ENCODE measurements at regions not wholly inside any gene's neighbourhood (a gene's known extent, or its start where the extent isn't known, plus 50 kb on each side); places are given as distances from the start of the nearest gene placed in this dataset.
"Not testable (repeated sequence)": the region's sequence is repeated elsewhere in the genome, so short reads cannot be mapped to it uniquely, and the experiment has no call there.

DNA sequence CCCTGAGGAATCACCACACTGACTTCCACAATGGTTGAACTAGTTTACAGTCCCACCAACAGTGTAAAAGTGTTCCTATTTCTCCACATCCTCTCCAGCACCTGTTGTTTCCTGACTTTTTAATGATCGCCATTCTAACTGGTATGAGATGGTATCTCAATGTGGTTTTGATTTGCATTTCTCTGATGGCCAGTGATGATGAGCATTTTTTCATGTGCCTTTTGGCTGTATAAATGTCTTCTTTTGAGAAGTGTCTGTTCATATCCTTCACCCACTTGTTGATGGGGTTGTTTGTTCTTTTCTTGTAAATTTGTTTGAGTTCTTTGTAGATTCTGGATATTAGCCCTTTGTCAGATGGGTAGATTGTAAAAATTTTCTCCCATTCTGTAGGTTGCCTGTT lies 106.9 kb upstream of the TMEM164 start:
- H3K4me3 ChIP-seq (ENCODE audit: low read length); H3K27ac ChIP-seq (ENCODE audit: low read depth, low read length); H3K36me3 Mint-ChIP-seq; H3K4me1 Mint-ChIP-seq; H3K27me3 ChIP-seq (ENCODE audit: insufficient read depth, low read length, poor library complexity, severe bottlenecking); H3K4me1 ChIP-seq (ENCODE audit: insufficient read depth, low read length); H3K9me3 Mint-ChIP-seq; H3K4me3 Mint-ChIP-seq; H3K27ac Mint-ChIP-seq; H3K9me3 ChIP-seq (ENCODE audit: low read length); CTCF ChIA-PET; POLR2A ChIA-PET; H3K36me3 ChIP-seq (ENCODE audit: insufficient read depth, low read length); DNase-seq: not testable (repeated sequence)
- H3K27me3 Mint-ChIP-seq = peaks cover 3 to 17% of the 10 kb centered on the region in 2 donors

- no peak overlapping the region for H3K27ac ChIP-seq (ENCODE audit: low read depth, low read length)
- no peaks in the 10 kb centered on the region for H3K36me3 ChIP-seq (ENCODE audit: insufficient read depth, low read length)
- Mint-ChIP-seq H3K36me3 (peaks cover 0 to 4% (median 0%) of the 10 kb centered on the region in 3 donors), H3K4me1 (no peaks in the 10 kb centered on the region), H3K27ac (no peak overlapping the region), H3K27me3 (peaks cover 29 to 36% of the 10 kb centered on the region in 2 donors), H3K9me3 (peaks cover 0 to 4% (median 0%) of the 10 kb centered on the region in 5 donors), H3K4me3 (no peak overlapping the region)
- ChIA-PET CTCF (no interaction called here), POLR2A (no interaction called here)
- H3K9me3 ChIP-seq (ENCODE audit: low read length) = no peaks in the 10 kb centered on the region
- no peak for DNase-seq
- no peaks in the 10 kb centered on the region for H3K4me1 ChIP-seq (ENCODE audit: insufficient read depth, low read length)
- no peak overlapping the region for H3K4me3 ChIP-seq (ENCODE audit: low read length)
- H3K27me3 ChIP-seq (ENCODE audit: insufficient read depth, low read length, poor library complexity, severe bottlenecking) = no peaks in the 10 kb centered on the region
These were observed 100.2 kb upstream of the TMEM164 start for GRCh38 chrX:109902665-109903064.

- Mint-ChIP-seq H3K27me3 (peaks cover 11 to 14% of the 10 kb centered on the region in 2 donors), H3K27ac (no peak overlapping the region), H3K36me3 (no peaks in the 10 kb centered on the region), H3K4me1 (peaks cover 0 to 2% (median 0%) of the 10 kb centered on the region in 3 donors), H3K9me3 (no peaks in the 10 kb centered on the region), H3K4me3 (no peak overlapping the region)
- Histone ChIP-seq H3K36me3 (ENCODE audit: insufficient read depth, low read length) (no peaks in the 10 kb centered on the region), H3K27ac (ENCODE audit: low read depth, low read length) (no peak overlapping the region), H3K4me3 (ENCODE audit: low read length) (no peak overlapping the region), H3K9me3 (ENCODE audit: low read length) (no peaks in the 10 kb centered on the region), H3K27me3 (ENCODE audit: insufficient read depth, low read length, poor library complexity, severe bottlenecking) (no peaks in the 10 kb centered on the region), H3K4me1 (ENCODE audit: insufficient read depth, low read length) (no peaks in the 10 kb centered on the region)
- ChIA-PET CTCF (no interaction called here), POLR2A (no interaction called here)
- no peak for DNase-seq
These were observed 91.9 kb upstream of the TMEM164 start for GRCh38 chrX:109911046-109911445.

DNA sequence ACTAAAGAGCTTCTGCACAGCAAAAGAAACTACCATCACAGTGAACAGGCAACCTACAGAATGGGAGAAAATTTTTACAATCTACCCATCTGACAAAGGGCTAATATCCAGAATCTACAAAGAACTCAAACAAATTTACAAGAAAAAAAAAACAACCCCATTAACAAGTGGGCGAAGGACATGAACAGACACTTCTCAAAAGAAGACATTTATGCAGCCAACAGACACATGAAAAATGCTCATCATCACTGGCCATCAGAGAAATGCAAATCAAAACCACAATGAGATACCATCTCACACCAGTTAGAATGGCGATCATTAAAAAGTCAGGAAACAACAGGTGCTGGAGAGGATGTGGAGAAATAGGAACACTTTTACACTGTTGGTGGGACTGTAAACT lies 89.9 kb upstream of the TMEM164 start:
- H3K4me1 Mint-ChIP-seq; H3K27ac ChIP-seq (ENCODE audit: low read depth, low read length); POLR2A ChIA-PET; H3K27me3 Mint-ChIP-seq; CTCF ChIA-PET; H3K36me3 ChIP-seq (ENCODE audit: insufficient read depth, low read length); H3K4me3 Mint-ChIP-seq; H3K27me3 ChIP-seq (ENCODE audit: insufficient read depth, low read length, poor library complexity, severe bottlenecking); H3K27ac Mint-ChIP-seq; H3K36me3 Mint-ChIP-seq; H3K4me1 ChIP-seq (ENCODE audit: insufficient read depth, low read length); H3K9me3 Mint-ChIP-seq; H3K9me3 ChIP-seq (ENCODE audit: low read length); DNase-seq; H3K4me3 ChIP-seq (ENCODE audit: low read length): not testable (repeated sequence)

- Histone ChIP-seq H3K36me3 (ENCODE audit: insufficient read depth, low read length) (no peaks in the 10 kb centered on the region), H3K27ac (ENCODE audit: low read depth, low read length) (no peak overlapping the region), H3K4me1 (ENCODE audit: insufficient read depth, low read length) (no peaks in the 10 kb centered on the region), H3K4me3 (ENCODE audit: low read length) (no peak overlapping the region), H3K27me3 (ENCODE audit: insufficient read depth, low read length, poor library complexity, severe bottlenecking) (no peaks in the 10 kb centered on the region), H3K9me3 (ENCODE audit: low read length) (no peaks in the 10 kb centered on the region)
- H3K4me3 Mint-ChIP-seq = no peak overlapping the region
- H3K27ac Mint-ChIP-seq = peak overlapping the region in 1 of 8 donors; percentile 66
- ChIA-PET CTCF (no interaction called here), POLR2A (no interaction called here)
- H3K36me3 Mint-ChIP-seq = no peaks in the 10 kb centered on the region
- no peaks in the 10 kb centered on the region for H3K9me3 Mint-ChIP-seq
- H3K4me1 Mint-ChIP-seq = peaks cover 0 to 2% (median 0%) of the 10 kb centered on the region in 3 donors
- DNase-seq = no peak
- H3K27me3 Mint-ChIP-seq = peaks cover 2 to 9% of the 10 kb centered on the region in 2 donors
These were observed 88.6 kb upstream of the TMEM164 start for GRCh38 chrX:109914114-109914849.

DNA sequence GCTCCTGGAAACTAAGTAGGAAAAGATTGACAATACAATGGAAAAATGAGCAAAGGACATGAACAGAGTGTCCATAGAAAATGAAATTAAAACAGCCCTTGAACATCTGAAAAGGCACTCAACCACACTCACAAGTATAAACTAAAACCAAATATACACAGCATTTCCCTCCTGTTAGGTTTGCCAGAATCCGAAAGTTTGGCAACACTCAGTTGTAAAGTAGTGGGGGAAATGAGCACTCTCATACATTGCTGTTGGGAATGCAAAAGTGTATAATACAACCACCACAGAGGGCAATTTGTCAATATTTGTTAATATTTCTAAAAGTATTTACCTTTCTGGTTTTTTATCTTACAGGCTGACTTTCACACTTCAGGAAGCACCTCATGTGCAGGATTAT lies 84.2 kb upstream of the TMEM164 start:
- Histone ChIP-seq H3K4me3 (ENCODE audit: low read length) (no peak overlapping the region), H3K4me1 (ENCODE audit: insufficient read depth, low read length) (no peaks in the 10 kb centered on the region), H3K27me3 (ENCODE audit: insufficient read depth, low read length, poor library complexity, severe bottlenecking) (no peaks in the 10 kb centered on the region), H3K36me3 (ENCODE audit: insufficient read depth, low read length) (no peaks in the 10 kb centered on the region), H3K9me3 (ENCODE audit: low read length) (no peaks in the 10 kb centered on the region), H3K27ac (ENCODE audit: low read depth, low read length) (no peak overlapping the region)
- ChIA-PET CTCF (no interaction called here), POLR2A (no interaction called here)
- peaks cover 0 to 3% of the 10 kb centered on the region in 2 donors for H3K27me3 Mint-ChIP-seq
- H3K4me1 Mint-ChIP-seq = peaks cover 0 to 2% (median 0%) of the 10 kb centered on the region in 3 donors
- no peak for DNase-seq
- no peaks in the 10 kb centered on the region for H3K9me3 Mint-ChIP-seq
- peaks cover 0 to 2% (median 0%) of the 10 kb centered on the region in 3 donors for H3K36me3 Mint-ChIP-seq
- no peak overlapping the region for H3K4me3 Mint-ChIP-seq
- H3K27ac Mint-ChIP-seq = no peak overlapping the region

DNA sequence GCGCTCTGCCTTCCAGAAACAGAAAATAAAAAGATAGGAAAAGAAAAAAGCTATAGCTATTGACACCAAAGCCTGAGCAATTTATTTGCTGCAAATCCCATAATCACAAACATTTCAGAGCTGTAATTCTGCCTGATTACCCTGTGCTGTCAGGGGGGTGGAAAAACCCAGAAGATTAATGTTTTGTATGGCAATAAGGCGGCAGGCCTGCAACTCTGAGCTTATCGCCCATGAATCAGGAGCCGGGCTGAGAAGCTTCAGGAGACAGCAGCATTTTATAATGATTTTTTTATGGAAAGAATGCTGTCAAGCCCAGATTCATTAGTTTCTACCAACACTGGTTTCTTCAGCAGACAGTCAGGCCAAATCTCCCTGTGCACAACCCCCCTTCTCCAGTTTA lies 82.6 kb upstream of the TMEM164 start:
- H3K27me3 Mint-ChIP-seq = peaks cover 0 to 4% of the 10 kb centered on the region in 2 donors
- no peak overlapping the region for H3K4me3 Mint-ChIP-seq

GRCh38 chrX:109920868-109921267 lies 82.0 kb upstream of the TMEM164 start:
- POLR2A ChIA-PET = no interaction called here
- peaks cover 0 to 2% (median 0%) of the 10 kb centered on the region in 3 donors for H3K36me3 Mint-ChIP-seq
- H3K27me3 ChIP-seq (ENCODE audit: insufficient read depth, low read length, poor library complexity, severe bottlenecking) = no peaks in the 10 kb centered on the region

More for the DNA sequence above, 82.6 kb upstream of the TMEM164 start:
- Histone ChIP-seq H3K9me3 (ENCODE audit: low read length) (no peaks in the 10 kb centered on the region), H3K4me3 (ENCODE audit: low read length) (no peak overlapping the region), H3K27ac (ENCODE audit: low read depth, low read length) (no peak overlapping the region), H3K4me1 (ENCODE audit: insufficient read depth, low read length) (no peaks in the 10 kb centered on the region), H3K36me3 (ENCODE audit: insufficient read depth, low read length) (no peaks in the 10 kb centered on the region), H3K27me3 (ENCODE audit: insufficient read depth, low read length, poor library complexity, severe bottlenecking) (no peaks in the 10 kb centered on the region)
- Mint-ChIP-seq H3K9me3 (no peaks in the 10 kb centered on the region), H3K27ac (no peak overlapping the region), H3K4me1 (no peaks in the 10 kb centered on the region), H3K36me3 (peaks cover 0 to 2% (median 0%) of the 10 kb centered on the region in 3 donors)
- ChIA-PET CTCF (no interaction called here), POLR2A (no interaction called here)
- DNase-seq = no peak

More at GRCh38 chrX:109920868-109921267, 82.0 kb upstream of the TMEM164 start:
- H3K9me3 Mint-ChIP-seq = no peaks in the 10 kb centered on the region
- CTCF ChIA-PET = no interaction called here
- no peak for DNase-seq
- no peaks in the 10 kb centered on the region for H3K4me1 Mint-ChIP-seq
- no peaks in the 10 kb centered on the region for H3K36me3 ChIP-seq (ENCODE audit: insufficient read depth, low read length)
- H3K4me3 Mint-ChIP-seq = no peak overlapping the region
- H3K9me3 ChIP-seq (ENCODE audit: low read length) = no peaks in the 10 kb centered on the region
- H3K27ac ChIP-seq (ENCODE audit: low read depth, low read length) = no peak overlapping the region
- H3K27me3 Mint-ChIP-seq = peaks cover 0 to 6% of the 10 kb centered on the region in 2 donors
- H3K27ac Mint-ChIP-seq = no peak overlapping the region
- H3K4me1 ChIP-seq (ENCODE audit: insufficient read depth, low read length) = no peaks in the 10 kb centered on the region
- H3K4me3 ChIP-seq (ENCODE audit: low read length) = no peak overlapping the region

Data from CD8-positive, alpha-beta memory T cell (primary cell).